K562 (cell line): ENCODE measurements at regions not wholly inside any gene's neighbourhood (a gene's known extent, or its start where the extent isn't known, plus 50 kb on each side); places are given as distances from the start of the nearest gene placed in this dataset.

Experiments
- ATAC-seq: fragments of 200-7000 bp; cut with Tn5 transposase; 3 replicates; pipeline ENCODE4 v1.9.1; 2020; ENCODE audit warnings: moderate library complexity
- BruUV-seq: library from RNA; stranded (reverse); fragments of 400-500 nt; replicated peaks from 2 replicates; lab custom pipeline; 2021; lab: Mats Ljungman, UMichigan
- CTCF ChIA-PET: fragments of 300-600 bp; formaldehyde crosslinking; extraction: SDS; loops from one replicate; lab custom pipeline; 2021; ENCODE audit warnings: low intra/inter-chr PET ratio; lab: Yijun Ruan, JAX
- POLR2A ChIA-PET: fragments of 300-600, 350-650 bp; sonication (Branson Sonifier 250); formaldehyde crosslinking; extraction: SDS; loops from one replicate; lab custom pipeline; 2021; ENCODE audit warnings: antibody characterized with exemption, inconsistent platforms; lab: Yijun Ruan, JAX
- DNase-seq, 4 experiments: peaks; one replicate each; pipeline versions ENCODE4 v3.0.0 to v3.0.0-alpha.2; 2011 to 2018; ENCODE audit warnings: low spot score in 3 of 4, mixed read lengths in 3 of 4; ENCODE audit errors: extremely low read depth in 1 of 4
- FAIRE-seq: peaks from 2 replicates; lab custom pipeline; 2011; peaks lifted over from hg19 to GRCh38; lab: Jason Lieb, UNC
- H2AFZ ChIP-seq: 2 replicates; pipeline ENCODE4 v1.6.0; 2011; ENCODE audit warnings: low read depth, low read length, control low read depth, inconsistent platforms
- H3K27ac ChIP-seq: fragments of 200-600 bp; 3 replicates; pipeline ENCODE4 v1.8.0; 2011; ENCODE audit warnings: low read depth, mild to moderate bottlenecking, control low read depth, inconsistent platforms, low read length, moderate library complexity, mixed read lengths; ENCODE audit errors: extremely low read depth
- H3K27me3 ChIP-seq, 2 experiments: fragments of 300-600 bp in 1 of 2; 2 replicates in 1 of 2; 3 replicates in 1 of 2; pipeline versions ENCODE4 v1.6.0 to v1.8.0; 2011; ENCODE audit warnings: inconsistent platforms in 2 of 2, low read length in 2 of 2, mild to moderate bottlenecking in 1 of 2, mixed read lengths in 1 of 2, moderate library complexity in 1 of 2; ENCODE audit not compliant: control insufficient read depth in 2 of 2, insufficient read depth in 2 of 2
- H3K36me3 ChIP-seq: fragments of 300-600 bp; 3 replicates; pipeline ENCODE4 v1.8.0; 2011; ENCODE audit warnings: mild to moderate bottlenecking, low read length, inconsistent platforms; ENCODE audit not compliant: control insufficient read depth, insufficient read depth
- H3K4me1 ChIP-seq, 2 experiments: fragments of 200-600 bp in 1 of 2; replicated peaks in 1 of 2; 2 replicates in 1 of 2; 3 replicates in 1 of 2; pipeline versions ENCODE4 v1.5.1 to v1.8.0; 2011; ENCODE audit warnings: inconsistent platforms in 2 of 2, low read length in 2 of 2, mild to moderate bottlenecking in 1 of 2, mixed read lengths in 1 of 2, moderate library complexity in 1 of 2; ENCODE audit not compliant: control insufficient read depth in 2 of 2, insufficient read depth in 2 of 2
- H3K4me2 ChIP-seq: 2 replicates; pipeline ENCODE4 v1.6.1; 2011; ENCODE audit warnings: low read length, control low read depth, inconsistent platforms, mixed read lengths; ENCODE audit not compliant: insufficient read depth
- H3K4me3 ChIP-seq: fragments of 200-600 bp; sonication (generic), shearing (Covaris generic); 2 replicates; pipeline ENCODE4 v1.5.1; 2016; ENCODE audit warnings: control low read depth, inconsistent platforms
- H3K79me2 ChIP-seq: fragments of 200-600 bp; 3 replicates; pipeline ENCODE4 v1.8.0; 2011; ENCODE audit warnings: low read length, inconsistent platforms; ENCODE audit not compliant: control insufficient read depth, insufficient read depth
- H3K9ac ChIP-seq, 2 experiments: 2 replicates each; pipeline versions ENCODE4 v1.6.0 to v1.6.1; 2011; ENCODE audit warnings: low read depth in 2 of 2, low read length in 2 of 2, control low read depth in 1 of 2, inconsistent platforms in 1 of 2, mild to moderate bottlenecking in 1 of 2, mixed read lengths in 1 of 2; ENCODE audit not compliant: insufficient read depth in 1 of 2
- H3K9me1 ChIP-seq: one replicate; pipeline ENCODE4 v1.6.0; 2011; ENCODE audit warnings: inconsistent platforms, mild to moderate bottlenecking, low read length, moderate library complexity; ENCODE audit not compliant: control insufficient read depth, insufficient read depth
- H3K9me3 ChIP-seq: replicated peaks from 2 replicates; pipeline ENCODE4 v1.5.1; 2011; ENCODE audit warnings: low read depth, low read length, inconsistent platforms; ENCODE audit not compliant: control insufficient read depth, insufficient read depth
- H4K20me1 ChIP-seq: replicated peaks from 2 replicates; pipeline ENCODE4 v1.6.1; 2011; ENCODE audit warnings: low read length, inconsistent platforms, mixed read lengths; ENCODE audit not compliant: control insufficient read depth, insufficient read depth
- CEBPG ChIP-seq, 3 experiments: fragments of 200-800 bp in 1 of 3; sonication (Bioruptor generic) in 1 of 3; sonication (generic) in 1 of 3; formaldehyde crosslinking in 1 of 3; IDR thresholded peaks in 2 of 3; conservative IDR thresholded peaks in 1 of 3; 2 replicates each; pipeline versions ENCODE4 v1.6.1 to v1.8.0; 2016 to 2022; ENCODE audit warnings: missing compliant biosample characterization in 2 of 3, missing genetic modification characterization in 2 of 3, mild to moderate bottlenecking in 1 of 3, missing genetic modification reagents in 1 of 3
- CHD1 ChIP-seq: fragments of 200-600 bp; sonication (generic); IDR thresholded peaks from one replicate; pipeline ENCODE4 v1.6.1; 2012; ENCODE audit warnings: mild to moderate bottlenecking, moderate library complexity, low read length, inconsistent platforms
- E2F1 ChIP-seq: sonication (generic); formaldehyde crosslinking; IDR thresholded peaks from 2 replicates; pipeline ENCODE4 v1.8.1; 2023; ENCODE audit warnings: mild to moderate bottlenecking, missing genetic modification reagents, moderate library complexity
- E2F5 ChIP-seq: sonication (generic); formaldehyde crosslinking; IDR thresholded peaks from 2 replicates; pipeline ENCODE4 v1.8.0; 2022; ENCODE audit warnings: mild to moderate bottlenecking, missing genetic modification reagents
- HDGF ChIP-seq: fragments of 450-650 bp; IDR thresholded peaks from 2 replicates; pipeline ENCODE4 v1.6.1; 2016
- ILF3 ChIP-seq: fragments of 450-650 bp; IDR thresholded peaks from 2 replicates; pipeline ENCODE4 v1.6.1; 2018; ENCODE audit warnings: antibody characterized with exemption, mild to moderate bottlenecking, moderate library complexity, borderline replicate concordance
- MECOM ChIP-seq: fragments of 250-450 bp; sonication (Bioruptor Pico); IDR thresholded peaks from 2 replicates; pipeline ENCODE4 v1.8.0; 2022; ENCODE audit warnings: inconsistent platforms
- NR1H2 ChIP-seq: sonication (generic); formaldehyde crosslinking; IDR thresholded peaks from 2 replicates; pipeline ENCODE4 v1.4.0; 2020; ENCODE audit warnings: mild to moderate bottlenecking, missing genetic modification reagents
- POLR2AphosphoS2 ChIP-seq: IDR thresholded peaks from 2 replicates; pipeline ENCODE4 v1.6.1; 2012; ENCODE audit warnings: low read length, improper control_type of control experiment
- PPARD ChIP-seq: fragments of 250-450 bp; sonication (Bioruptor Pico); IDR thresholded peaks from 2 replicates; pipeline ENCODE4 v1.8.0; 2022; ENCODE audit warnings: inconsistent platforms, mild to moderate bottlenecking, moderate library complexity
- PRPF4 ChIP-seq: fragments of 200-400 bp; formaldehyde crosslinking; IDR thresholded peaks from one replicate; pipeline ENCODE4 v1.6.1; 2017; ENCODE audit warnings: low read length, low read depth, mild to moderate bottlenecking; ENCODE audit not compliant: insufficient read depth, poor library complexity, severe bottlenecking
- RFX7 ChIP-seq: fragments of 250-450 bp; sonication (Bioruptor Pico); IDR thresholded peaks from 2 replicates; pipeline ENCODE4 v1.5.1; 2021; ENCODE audit warnings: mild to moderate bottlenecking
- RNF2 ChIP-seq: sonication (generic); IDR thresholded peaks from 2 replicates; pipeline ENCODE4 v1.6.1; 2016
- WGBS: fragments of 100-300 bp; shearing (Covaris generic); methylation state at CpG from one replicate; pipeline ENCODE4 v1.1.6; 2016; ENCODE audit warnings: low coverage, mixed read lengths; ENCODE audit not compliant: insufficient coverage; ENCODE audit errors: missing lambda C conversion rate; 5-methylcytosine and 5-hydroxymethylcytosine counted together
- in situ Hi-C: fragments of 300-500 bp; cut with MboI; formaldehyde crosslinking; loops from 4 replicates; pipeline ENCODE4 v1.15.0; 2018; ENCODE audit warnings: inconsistent platforms, mixed read lengths
- intact Hi-C: fragments of 100-400 bp; cut with micrococcal nuclease; formaldehyde crosslinking; loops from 2 replicates; pipeline ENCODE4 v1.14.2; 2022

- no peak for TF ChIP-seq E2F5 (CRISPR knock-in tag)
- no peak for TF ChIP-seq E2F1 (CRISPR knock-in tag)
- no peak for TF ChIP-seq HDGF
- TF ChIP-seq MECOM: no peak
- no peak for TF ChIP-seq PPARD (CRISPR knock-in tag)
- TF ChIP-seq RFX7: no peak
- no peak for TF ChIP-seq NR1H2
Measured at GRCh38 chr15:29517829-29518228, 248.2 kb upstream of the NSMCE3 start (continued).

- H3K9ac ChIP-seq: no peak overlapping the region
- H3K27me3 ChIP-seq: no peaks in the 10 kb centered on the region
- H3K4me2 ChIP-seq: no peak overlapping the region
- DNase-seq (no peak), ATAC-seq (no peak), FAIRE-seq (no peak)
- intact Hi-C loops: no loop called here
- no TSS peak for BruUV-seq
- ChIA-PET CTCF (no interaction called here), POLR2A (no interaction called here)
- H4K20me1 ChIP-seq: no peaks in the 10 kb centered on the region
- no peaks in the 10 kb centered on the region for H3K79me2 ChIP-seq
- H3K27ac ChIP-seq: no peak overlapping the region
- H3K4me3 ChIP-seq: no peak overlapping the region
- H3K36me3 ChIP-seq: no peaks in the 10 kb centered on the region
- in situ Hi-C loops: no loop called here
- no peaks in the 10 kb centered on the region for H3K9me1 ChIP-seq
- no peaks in the 10 kb centered on the region for H3K9me3 ChIP-seq
- no peaks in the 10 kb centered on the region for H3K4me1 ChIP-seq
- TF ChIP-seq CHD1 (no peak), CEBPG (CRISPR knock-in tag; IDR thresholded peaks at IDR 0.05) (no peak), CEBPG (tag; conservative IDR thresholded peaks at IDR 0.05 in 1 of 2, IDR thresholded peaks at IDR 0.05 in 1 of 2) (0 out of 4 replicates have a peak, but pooled peaks of 1 of the 2 experiments have one; percentile 28), POLR2AphosphoS2 (no peak), RNF2 (no peak), PRPF4 (no peak), ILF3 (no peak)
- WGBS: 0% methylated on average over 3 of the region's 3 CpGs
- no peak overlapping the region for H2AFZ ChIP-seq
Measured at GRCh38 chr15:29516929-29517328, 247.3 kb upstream of the NSMCE3 start.
